ENCODE measurements at regions not wholly inside any gene's neighbourhood (a gene's known extent, or its start where the extent isn't known, plus 50 kb on each side); places are given as distances from the start of the nearest gene placed in this dataset.

DNA sequence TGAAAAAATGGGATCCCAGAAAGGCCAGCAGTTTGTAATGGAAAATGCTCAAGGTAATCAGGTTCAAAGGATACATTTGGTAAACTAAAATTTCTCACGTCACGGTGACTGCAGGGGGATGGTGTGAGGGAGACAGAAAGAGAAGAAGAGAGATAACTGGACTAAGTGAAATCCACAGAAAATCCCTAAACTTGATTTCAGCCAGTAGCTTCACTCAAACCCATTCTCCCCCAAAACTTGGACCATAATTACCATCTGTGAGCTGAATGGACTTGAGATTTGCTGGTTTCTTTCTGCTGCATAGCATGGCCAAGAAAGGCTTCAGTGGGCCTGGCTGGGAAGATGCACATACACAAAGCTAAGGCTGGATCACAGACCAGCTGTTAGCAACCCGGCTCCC, 155.4 kb upstream of the LMO4 start:
- no peak for ATAC-seq (ENCODE audit: low read depth)
- H3K56ac ChIP-seq (ENCODE audit: extremely low read depth, insufficient read depth, low read length), result no peak overlapping the region
- no peak overlapping the region for H2BK15ac ChIP-seq (ENCODE audit: low read depth, low read length)
- no peaks in the 10 kb centered on the region for H3K4me1 ChIP-seq (ENCODE audit: control insufficient read depth, insufficient read depth, low read length)
- H3K4me3 ChIP-seq (ENCODE audit: insufficient read depth, low read depth, low read length), result no peak overlapping the region
- no peak overlapping the region for H3K4me2 ChIP-seq (ENCODE audit: low read depth, low read length)
- H3K18ac ChIP-seq (ENCODE audit: low read depth, low read length), result no peak overlapping the region
- no peak overlapping the region for H4K91ac ChIP-seq (ENCODE audit: insufficient read depth, low read depth, low read length)
- CTCF ChIA-PET, result no interaction called here
- no peak overlapping the region for H2AFZ ChIP-seq (replicated peaks; ENCODE audit: low read length, poor library complexity)
- H2AK5ac ChIP-seq (ENCODE audit: low read depth, low read length), result no peak overlapping the region
- no peak overlapping the region for H2BK5ac ChIP-seq (ENCODE audit: low read depth, low read length, poor library complexity, severe bottlenecking)
- H2BK20ac ChIP-seq (ENCODE audit: low read depth, low read length), result no peak overlapping the region
- H3K9me3 ChIP-seq (ENCODE audit: control insufficient read depth, insufficient read depth, low read length), result no peaks in the 10 kb centered on the region
- no peak overlapping the region for H2BK120ac ChIP-seq (ENCODE audit: low read depth, low read length)
- TF ChIP-seq CEBPB (IDR thresholded peaks at IDR 0.05; ENCODE audit: low read depth, low read length) (no peak), RCOR1 (IDR thresholded peaks at IDR 0.05; ENCODE audit: insufficient replicate concordance, low read length) (no peak), MAFK (IDR thresholded peaks at IDR 0.05; ENCODE audit: low read depth, low read length) (no peak), RFX5 (IDR thresholded peaks at IDR 0.05; ENCODE audit: low read depth, low read length) (no peak), MAZ (IDR thresholded peaks at IDR 0.05; ENCODE audit: borderline replicate concordance, low read depth, low read length) (no peak), POLR2A (IDR thresholded peaks at IDR 0.05; ENCODE audit: low read depth, low read length) (no peak), BHLHE40 (IDR thresholded peaks at IDR 0.05; ENCODE audit: low read depth, low read length) (no peak), MXI1 (IDR thresholded peaks at IDR 0.05; ENCODE audit: borderline replicate concordance, low read depth, low read length) (no peak), NFE2L2 (IDR thresholded peaks at IDR 0.05; ENCODE audit: low read depth, low read length) (no peak), FOS (IDR thresholded peaks at IDR 0.05; ENCODE audit: low read depth, low read length) (no peak), CHD1 (IDR thresholded peaks at IDR 0.05; ENCODE audit: low read depth, low read length) (no peak), RAD21 (IDR thresholded peaks at IDR 0.05; ENCODE audit: low read length) (no peak), SMC3 (IDR thresholded peaks at IDR 0.05; ENCODE audit: low read depth, low read length) (no peak)
- TF ChIP-seq, protein P1, sequence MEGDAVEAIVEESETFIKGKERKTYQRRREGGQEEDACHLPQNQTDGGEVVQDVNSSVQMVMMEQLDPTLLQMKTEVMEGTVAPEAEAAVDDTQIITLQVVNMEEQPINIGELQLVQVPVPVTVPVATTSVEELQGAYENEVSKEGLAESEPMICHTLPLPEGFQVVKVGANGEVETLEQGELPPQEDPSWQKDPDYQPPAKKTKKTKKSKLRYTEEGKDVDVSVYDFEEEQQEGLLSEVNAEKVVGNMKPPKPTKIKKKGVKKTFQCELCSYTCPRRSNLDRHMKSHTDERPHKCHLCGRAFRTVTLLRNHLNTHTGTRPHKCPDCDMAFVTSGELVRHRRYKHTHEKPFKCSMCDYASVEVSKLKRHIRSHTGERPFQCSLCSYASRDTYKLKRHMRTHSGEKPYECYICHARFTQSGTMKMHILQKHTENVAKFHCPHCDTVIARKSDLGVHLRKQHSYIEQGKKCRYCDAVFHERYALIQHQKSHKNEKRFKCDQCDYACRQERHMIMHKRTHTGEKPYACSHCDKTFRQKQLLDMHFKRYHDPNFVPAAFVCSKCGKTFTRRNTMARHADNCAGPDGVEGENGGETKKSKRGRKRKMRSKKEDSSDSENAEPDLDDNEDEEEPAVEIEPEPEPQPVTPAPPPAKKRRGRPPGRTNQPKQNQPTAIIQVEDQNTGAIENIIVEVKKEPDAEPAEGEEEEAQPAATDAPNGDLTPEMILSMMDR (conservative IDR thresholded peaks at IDR 0.05; ENCODE audit: low read depth, low read length), result no peak
- TF ChIP-seq, protein P2, sequence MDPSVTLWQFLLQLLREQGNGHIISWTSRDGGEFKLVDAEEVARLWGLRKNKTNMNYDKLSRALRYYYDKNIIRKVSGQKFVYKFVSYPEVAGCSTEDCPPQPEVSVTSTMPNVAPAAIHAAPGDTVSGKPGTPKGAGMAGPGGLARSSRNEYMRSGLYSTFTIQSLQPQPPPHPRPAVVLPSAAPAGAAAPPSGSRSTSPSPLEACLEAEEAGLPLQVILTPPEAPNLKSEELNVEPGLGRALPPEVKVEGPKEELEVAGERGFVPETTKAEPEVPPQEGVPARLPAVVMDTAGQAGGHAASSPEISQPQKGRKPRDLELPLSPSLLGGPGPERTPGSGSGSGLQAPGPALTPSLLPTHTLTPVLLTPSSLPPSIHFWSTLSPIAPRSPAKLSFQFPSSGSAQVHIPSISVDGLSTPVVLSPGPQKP (IDR thresholded peaks at IDR 0.05; ENCODE audit: borderline replicate concordance, low read depth, low read length), result no peak
- TF ChIP-seq, protein P3, sequence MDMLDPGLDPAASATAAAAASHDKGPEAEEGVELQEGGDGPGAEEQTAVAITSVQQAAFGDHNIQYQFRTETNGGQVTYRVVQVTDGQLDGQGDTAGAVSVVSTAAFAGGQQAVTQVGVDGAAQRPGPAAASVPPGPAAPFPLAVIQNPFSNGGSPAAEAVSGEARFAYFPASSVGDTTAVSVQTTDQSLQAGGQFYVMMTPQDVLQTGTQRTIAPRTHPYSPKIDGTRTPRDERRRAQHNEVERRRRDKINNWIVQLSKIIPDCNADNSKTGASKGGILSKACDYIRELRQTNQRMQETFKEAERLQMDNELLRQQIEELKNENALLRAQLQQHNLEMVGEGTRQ (IDR thresholded peaks at IDR 0.05; ENCODE audit: low read depth, low read length), result no peak
- no peak overlapping the region for H3K9ac ChIP-seq (ENCODE audit: low read depth, low read length)
- DNase-seq, result no peak
- H4K20me1 ChIP-seq (ENCODE audit: insufficient read depth, low read length), result no peaks in the 10 kb centered on the region
- no peak overlapping the region for H4K8ac ChIP-seq (ENCODE audit: low read depth in 2 of 2, low read length in 2 of 2)
- no TSS peak for BruUV-seq (replicated peaks)
- no peak overlapping the region for H3K4ac ChIP-seq (ENCODE audit: low read depth, low read length)
- no peak overlapping the region for H3K27ac ChIP-seq (ENCODE audit: insufficient read depth, low read length)
- H3K36me3 ChIP-seq (ENCODE audit: control insufficient read depth, insufficient read depth, low read length), result no peaks in the 10 kb centered on the region
- no CpG with 5 or more reads among the region's 3 CpGs for WGBS, 2 experiments (ENCODE audit: extremely low coverage in 2 of 2, insufficient read length in 1 of 2)
- H4K5ac ChIP-seq (ENCODE audit: low read depth, low read length), result no peak overlapping the region
- no peak overlapping the region for H2AK9ac ChIP-seq (replicated peaks; ENCODE audit: low read depth, low read length, poor library complexity)
- H3K23ac ChIP-seq (ENCODE audit: low read depth, low read length), result no peak overlapping the region
- no peaks in the 10 kb centered on the region for H3K9me1 ChIP-seq (ENCODE audit: insufficient read depth, low read length)
- peaks cover 3% of the 10 kb centered on the region for H3K27me3 ChIP-seq (ENCODE audit: control insufficient read depth, insufficient read depth, low read length)
- H3K14ac ChIP-seq (replicated peaks; ENCODE audit: low read depth, low read length), result no peak overlapping the region
- no peaks in the 10 kb centered on the region for H3K79me1 ChIP-seq (ENCODE audit: low read depth in 1 of 2, low read length in 2 of 2)
- POLR2A ChIA-PET (ENCODE audit: unreplicated experiment), result no interaction called here
- dilution Hi-C loops (cut with HindIII; ENCODE audit: low sequenced_read_pairs, unreplicated experiment), result no loop called here
- in situ Hi-C loops (cut with MboI; ENCODE audit: low sequenced_read_pairs), result no loop called here
- intact Hi-C loops (cut with micrococcal nuclease), result no loop called here

Data from IMR-90 (cell line).